H54 (cell line): ENCODE measurements at regions not wholly inside any gene's neighbourhood (a gene's known extent, or its start where the extent isn't known, plus 50 kb on each side); places are given as distances from the start of the nearest gene placed in this dataset.

ENCODE experiments used
- DNase-seq: peaks from one replicate; pipeline ENCODE4 v3.0.0; 2011; ENCODE audit warnings: low spot score, mixed read lengths; ENCODE audit not compliant: insufficient read length
- FAIRE-seq: peaks from 3 replicates; lab custom pipeline; 2011; peaks lifted over from hg19 to GRCh38; lab: Jason Lieb, UNC
- POLR2A ChIP-seq: IDR thresholded peaks from 2 replicates; pipeline ENCODE4 v1.6.1; 2011; ENCODE audit warnings: low read depth, mild to moderate bottlenecking, low read length

GRCh38 chr9:96183751-96184150 lies 118.2 kb downstream of the HSD17B3 start:
- no peak for TF ChIP-seq POLR2A
- DNase-seq (no peak), FAIRE-seq (no peak)

- TF ChIP-seq POLR2A, result no peak
- DNase-seq (no peak), FAIRE-seq (no peak)
Observed at GRCh38 chr9:96178153-96178552, 123.8 kb downstream of the HSD17B3 start.

- no peak for FAIRE-seq
- no peak for TF ChIP-seq POLR2A
- no peak for DNase-seq
Observed at GRCh38 chr9:96177719-96178028, 124.3 kb downstream of the HSD17B3 start.

GRCh38 chr9:96177005-96177718 lies 124.8 kb downstream of the HSD17B3 start:
- FAIRE-seq (no peak), DNase-seq (no peak)
- TF ChIP-seq POLR2A, result no peak

- TF ChIP-seq POLR2A, result no peak
- FAIRE-seq (no peak), DNase-seq (no peak)
Observed at GRCh38 chr9:96175796-96176195, 126.2 kb downstream of the HSD17B3 start.

- DNase-seq (no peak), FAIRE-seq (no peak)
- no peak for TF ChIP-seq POLR2A
Observed at GRCh38 chr9:96175001-96175400, 127.0 kb downstream of the HSD17B3 start.

- TF ChIP-seq POLR2A, result no peak
- no peak for FAIRE-seq
- DNase-seq, result no peak
Observed at GRCh38 chr9:96174371-96174770, 127.6 kb downstream of the HSD17B3 start.

GRCh38 chr9:96173640-96174039 lies 128.3 kb downstream of the HSD17B3 start:
- no peak for DNase-seq
- FAIRE-seq, result no peak
- no peak for TF ChIP-seq POLR2A

- TF ChIP-seq POLR2A, result no peak
- no peak for DNase-seq
- no peak for FAIRE-seq
Observed at GRCh38 chr9:96172797-96173196, 129.2 kb downstream of the HSD17B3 start.

- no peak for TF ChIP-seq POLR2A
- DNase-seq, result no peak
- no peak for FAIRE-seq
Observed at GRCh38 chr9:96171728-96172127, 130.2 kb downstream of the HSD17B3 start.

GRCh38 chr9:96169901-96170300 lies 132.1 kb downstream of the HSD17B3 start:
- no peak for DNase-seq
- FAIRE-seq, result no peak
- TF ChIP-seq POLR2A, result no peak

- FAIRE-seq (no peak), DNase-seq (no peak)
- TF ChIP-seq POLR2A, result no peak
Observed at GRCh38 chr9:96169484-96169883, 132.5 kb downstream of the HSD17B3 start.

GRCh38 chr9:96168882-96169281 lies 133.1 kb downstream of the HSD17B3 start:
- DNase-seq (no peak), FAIRE-seq (no peak)
- TF ChIP-seq POLR2A, result no peak

- TF ChIP-seq POLR2A, result no peak
- DNase-seq, result no peak
- no peak for FAIRE-seq
Observed at GRCh38 chr9:96167011-96167410, 135.0 kb downstream of the HSD17B3 start.

GRCh38 chr9:96164268-96164683 lies 137.7 kb downstream of the HSD17B3 start:
- TF ChIP-seq POLR2A, result no peak
- no peak for FAIRE-seq

More at GRCh38 chr9:96164268-96164683, 137.7 kb downstream of the HSD17B3 start:
- no peak for DNase-seq
